Activated CD4-positive, alpha-beta T cell treated with anti-CD3 and anti-CD28 coated beads, Interleukin-2, amount 10 ng/mL, durations not matched to agents 24 days and 14 days (primary cell): ENCODE measurements at regions not wholly inside any gene's neighbourhood (a gene's known extent, or its start where the extent isn't known, plus 50 kb on each side); places are given as distances from the start of the nearest gene placed in this dataset.

Source experiments
- DNase-seq: peaks from one replicate; pipeline ENCODE4 v3.0.0; 2022
- H3K27ac Mint-ChIP-seq: one replicate; pipeline ENCODE4 v1.8.0; 2022; ENCODE audit warnings: mild to moderate bottlenecking, mixed read lengths
- H3K27me3 Mint-ChIP-seq: one replicate; pipeline ENCODE4 v1.8.0; 2022; ENCODE audit warnings: mixed read lengths
- H3K36me3 Mint-ChIP-seq: one replicate; pipeline ENCODE4 v1.8.0; 2022; ENCODE audit warnings: low read depth, mild to moderate bottlenecking, mixed read lengths
- H3K4me1 Mint-ChIP-seq: one replicate; pipeline ENCODE4 v1.8.0; 2021; ENCODE audit warnings: mixed read lengths
- H3K4me3 Mint-ChIP-seq: one replicate; pipeline ENCODE4 v1.8.0; 2022; ENCODE audit warnings: mild to moderate bottlenecking, moderate library complexity, mixed read lengths
- H3K9me3 Mint-ChIP-seq: one replicate; pipeline ENCODE4 v1.8.0; 2021; ENCODE audit warnings: mixed read lengths
- intact Hi-C: fragments of 100-400 bp; cut with micrococcal nuclease; formaldehyde crosslinking; loops from one replicate; pipeline ENCODE4 v1.15.1; 2023

DNA sequence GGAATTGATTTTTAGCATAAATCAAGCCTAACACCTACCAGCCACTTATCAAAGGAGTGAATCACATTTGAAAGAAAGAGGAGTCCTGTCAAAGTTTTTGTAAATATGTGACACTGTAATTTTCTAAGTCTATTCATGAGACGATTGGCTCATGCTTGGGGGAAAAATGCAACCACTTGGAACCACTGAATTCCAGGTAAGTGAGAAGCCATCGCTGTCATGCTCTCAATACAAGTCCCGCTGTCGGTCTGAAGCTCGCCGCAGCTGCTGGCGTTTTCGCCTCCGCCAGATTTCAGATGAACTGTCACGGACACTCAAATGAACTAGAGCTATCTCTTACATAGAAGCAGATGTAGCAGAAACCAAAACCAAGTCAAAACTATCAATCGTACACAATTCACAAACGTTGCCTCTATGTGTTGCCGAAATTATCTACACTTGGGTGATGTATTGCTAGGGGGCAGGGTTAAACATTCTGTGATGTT lies 279.8 kb upstream of the FZD8 start:
- Mint-ChIP-seq H3K4me3 (no peak overlapping the region), H3K9me3 (no peaks in the 10 kb centered on the region), H3K4me1 (no peaks in the 10 kb centered on the region), H3K27me3 (no peaks in the 10 kb centered on the region), H3K36me3 (no peaks in the 10 kb centered on the region), H3K27ac (no peak overlapping the region)
- intact Hi-C loops, result no loop called here
- no peak for DNase-seq

DNA sequence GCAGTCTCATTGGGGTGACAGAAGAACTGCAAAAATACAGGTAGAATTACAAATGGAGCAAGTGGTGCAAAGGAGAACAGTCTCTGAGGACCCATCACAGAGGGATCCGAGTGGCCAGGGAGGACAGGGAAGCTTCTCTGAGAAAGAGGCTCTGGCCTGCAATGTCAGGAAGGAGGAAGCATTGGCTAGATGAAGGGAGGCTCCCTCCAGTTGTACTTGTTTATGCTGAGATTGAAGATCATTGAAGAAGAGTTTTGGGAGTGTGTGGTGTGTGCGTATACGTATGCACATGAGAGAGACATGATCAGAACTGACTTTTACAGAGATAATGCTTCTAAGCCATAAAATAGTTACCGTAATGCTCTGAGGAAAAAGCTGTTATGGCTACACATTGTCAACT lies 274.7 kb upstream of the FZD8 start:
- intact Hi-C loops, result no loop called here
- H3K36me3 Mint-ChIP-seq, result no peaks in the 10 kb centered on the region
- H3K27me3 Mint-ChIP-seq, result no peaks in the 10 kb centered on the region
- no peaks in the 10 kb centered on the region for H3K4me1 Mint-ChIP-seq
- no peak overlapping the region for H3K27ac Mint-ChIP-seq
- no peak for DNase-seq
- no peaks in the 10 kb centered on the region for H3K9me3 Mint-ChIP-seq
- no peak overlapping the region for H3K4me3 Mint-ChIP-seq

DNA sequence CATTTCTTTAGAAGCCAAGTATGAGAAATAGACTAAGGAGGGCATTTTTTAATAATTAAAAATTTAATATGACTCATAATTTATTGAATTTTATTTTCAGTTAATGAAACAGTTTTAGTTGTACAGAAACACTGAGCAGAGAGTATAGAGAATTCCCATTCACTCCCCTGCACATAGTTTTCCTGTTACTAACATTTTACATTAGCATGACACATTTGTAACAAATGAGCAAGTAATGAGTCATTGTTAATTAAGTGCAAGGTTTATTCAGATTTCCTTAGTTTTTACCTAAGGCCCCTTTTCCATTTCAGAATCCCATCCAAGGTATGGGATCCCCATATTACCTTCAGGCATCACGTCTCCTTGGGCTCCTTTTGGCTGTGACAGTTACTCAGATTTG lies 271.5 kb upstream of the FZD8 start:
- intact Hi-C loops, result no loop called here
- DNase-seq, result no peak
- Mint-ChIP-seq H3K4me3 (no peak overlapping the region), H3K9me3 (no peaks in the 10 kb centered on the region), H3K36me3 (no peaks in the 10 kb centered on the region), H3K27me3 (no peaks in the 10 kb centered on the region), H3K27ac (no peak overlapping the region), H3K4me1 (no peaks in the 10 kb centered on the region)

DNA sequence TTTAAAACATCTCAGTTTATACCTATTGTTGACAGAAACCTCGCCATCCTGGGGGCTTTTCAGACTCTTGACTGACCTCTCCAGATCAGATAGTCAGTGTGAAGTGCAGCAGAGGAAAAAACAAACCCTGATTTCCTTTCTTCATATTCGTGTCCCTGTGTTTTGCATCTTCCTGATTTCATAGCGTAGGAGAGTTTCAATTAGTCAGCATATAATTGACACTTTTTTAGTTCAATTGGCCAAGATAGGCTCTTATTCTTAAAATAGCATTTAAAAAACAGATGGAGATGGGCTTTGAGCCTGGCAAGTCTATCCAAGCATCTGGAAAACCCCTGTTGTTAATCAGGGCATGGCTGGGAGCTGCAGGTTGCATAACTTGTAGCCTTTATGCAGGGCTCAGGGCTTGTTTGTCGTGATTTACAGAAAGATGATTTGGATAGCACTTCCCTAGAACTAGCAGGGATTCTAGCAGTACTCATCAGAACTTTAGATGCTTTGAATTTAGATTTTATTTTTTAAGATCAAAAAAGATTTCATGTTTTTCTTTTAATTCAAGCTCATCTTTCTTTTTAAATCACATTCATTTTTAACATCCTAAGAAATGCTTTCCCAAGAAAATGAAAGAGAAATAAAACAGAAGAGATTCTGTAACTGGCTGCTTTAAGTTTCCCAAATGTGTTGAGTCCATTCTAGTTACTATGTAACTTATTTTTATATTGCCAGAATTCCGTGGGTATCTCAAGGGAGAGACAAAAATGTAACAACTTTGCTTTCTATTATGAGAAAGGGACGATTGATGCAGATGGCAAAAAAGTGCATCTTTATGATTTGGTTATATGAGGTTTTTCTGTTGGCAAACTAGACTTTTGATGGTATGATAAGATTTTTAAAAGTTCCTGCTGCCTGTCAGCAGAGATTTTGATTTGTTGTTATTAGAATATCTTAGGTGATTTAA lies 270.8 kb upstream of the FZD8 start:
- H3K27me3 Mint-ChIP-seq, result no peaks in the 10 kb centered on the region
- no peaks in the 10 kb centered on the region for H3K4me1 Mint-ChIP-seq
- H3K9me3 Mint-ChIP-seq, result no peaks in the 10 kb centered on the region
- intact Hi-C loops, result no loop called here
- H3K27ac Mint-ChIP-seq, result no peak overlapping the region
- H3K4me3 Mint-ChIP-seq, result no peak overlapping the region
- DNase-seq, result no peak
- H3K36me3 Mint-ChIP-seq, result no peaks in the 10 kb centered on the region

DNA sequence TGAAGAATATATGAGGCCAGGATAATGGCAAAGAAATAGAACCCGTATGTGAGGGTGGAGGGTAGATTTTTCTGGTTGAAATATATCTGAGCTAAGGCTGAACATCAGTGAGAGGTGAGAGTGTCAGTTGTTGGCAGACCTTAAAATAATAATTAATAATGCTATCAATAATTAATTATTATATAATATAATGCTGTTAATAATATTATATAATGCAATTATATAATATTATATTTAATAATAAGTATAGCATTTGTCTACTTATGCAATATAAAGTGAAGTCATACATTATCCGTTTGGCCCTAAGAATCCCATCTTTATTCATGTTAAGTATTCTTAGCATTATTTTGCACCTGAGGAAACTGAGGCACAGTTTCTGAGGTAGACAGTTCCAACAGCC lies 269.9 kb upstream of the FZD8 start:
- Mint-ChIP-seq H3K27ac (no peak overlapping the region), H3K4me3 (no peak overlapping the region), H3K4me1 (no peaks in the 10 kb centered on the region), H3K9me3 (no peaks in the 10 kb centered on the region), H3K36me3 (no peaks in the 10 kb centered on the region), H3K27me3 (no peaks in the 10 kb centered on the region)
- no peak for DNase-seq
- intact Hi-C loops, result no loop called here

DNA sequence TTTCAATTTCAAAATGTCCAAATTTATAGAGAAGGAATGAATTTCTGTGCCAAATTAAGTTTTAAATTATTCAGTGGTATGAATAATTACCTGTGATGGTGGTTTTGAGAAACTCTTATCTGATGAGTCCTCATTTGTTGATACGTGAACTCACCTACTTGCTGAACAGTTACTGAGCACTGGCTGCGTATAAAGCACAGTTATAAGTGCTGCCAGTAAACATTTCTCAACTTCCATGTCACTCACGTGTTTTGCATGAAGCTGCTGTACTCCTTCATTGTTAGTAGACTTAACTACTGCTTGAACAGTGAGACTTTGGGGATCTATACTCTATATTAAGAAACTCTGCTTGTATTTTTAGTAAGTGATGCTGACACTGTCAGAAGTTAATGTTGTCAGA lies 269.1 kb upstream of the FZD8 start:
- no peak for DNase-seq
- H3K4me1 Mint-ChIP-seq, result no peaks in the 10 kb centered on the region
- intact Hi-C loops, result no loop called here
- no peaks in the 10 kb centered on the region for H3K27me3 Mint-ChIP-seq
- no peaks in the 10 kb centered on the region for H3K9me3 Mint-ChIP-seq
- H3K36me3 Mint-ChIP-seq, result no peaks in the 10 kb centered on the region
- no peak overlapping the region for H3K27ac Mint-ChIP-seq
- no peak overlapping the region for H3K4me3 Mint-ChIP-seq

DNA sequence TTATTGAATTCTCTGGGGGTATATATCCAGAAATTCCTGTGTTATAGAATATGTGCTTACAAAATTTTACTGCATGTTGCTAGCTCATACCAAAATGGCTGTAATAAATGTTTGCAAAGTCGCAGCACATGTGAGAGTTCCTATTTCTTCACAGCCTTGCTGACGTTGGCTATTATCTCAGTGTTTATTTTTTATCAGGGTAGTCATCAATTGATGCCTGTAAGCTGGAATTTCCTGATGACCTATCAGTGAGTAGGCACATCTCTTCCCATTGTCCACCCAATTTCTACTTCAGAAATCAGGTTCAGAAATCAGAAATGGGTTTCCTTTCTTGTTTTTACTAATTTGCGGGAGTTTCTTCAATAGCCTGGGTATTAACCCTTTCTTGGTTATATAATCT lies 268.1 kb upstream of the FZD8 start:
- Mint-ChIP-seq H3K36me3 (no peaks in the 10 kb centered on the region), H3K9me3 (no peaks in the 10 kb centered on the region), H3K27me3 (no peaks in the 10 kb centered on the region), H3K4me3 (no peak overlapping the region), H3K4me1 (no peaks in the 10 kb centered on the region), H3K27ac (no peak overlapping the region)
- intact Hi-C loops, result no loop called here
- no peak for DNase-seq

DNA sequence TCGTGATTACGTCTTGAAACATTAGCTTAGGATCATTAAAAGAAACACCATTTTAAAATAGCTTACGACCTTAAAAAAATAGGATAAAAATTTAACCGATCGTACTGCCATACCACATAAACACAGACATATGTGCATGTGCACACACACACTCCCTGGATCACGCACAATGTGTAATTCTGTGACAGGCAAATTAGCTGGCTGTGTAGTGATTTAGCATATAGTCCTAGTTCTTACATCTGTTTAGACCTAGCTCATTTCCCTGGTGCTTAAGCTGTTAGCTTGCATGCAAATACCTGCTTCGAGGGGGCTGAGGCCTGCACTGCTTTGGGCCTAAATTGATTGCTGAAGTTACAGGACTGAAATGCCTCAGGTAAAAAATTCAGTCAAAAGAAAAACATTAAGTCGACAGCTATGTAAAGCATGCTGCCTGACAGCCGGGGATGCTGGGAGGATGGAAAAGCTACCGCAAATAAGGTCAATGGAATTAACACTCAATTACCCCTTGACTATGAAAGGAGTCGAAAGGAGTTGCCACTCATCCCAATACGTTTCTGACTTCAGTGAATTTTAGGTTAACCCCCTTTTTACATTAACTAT lies 267.1 kb upstream of the FZD8 start:
- H3K9me3 Mint-ChIP-seq, result no peaks in the 10 kb centered on the region
- intact Hi-C loops, result no loop called here
- no peaks in the 10 kb centered on the region for H3K27me3 Mint-ChIP-seq
- no peaks in the 10 kb centered on the region for H3K36me3 Mint-ChIP-seq
- H3K4me1 Mint-ChIP-seq, result no peaks in the 10 kb centered on the region
- H3K4me3 Mint-ChIP-seq, result no peak overlapping the region
- no peak for DNase-seq
- H3K27ac Mint-ChIP-seq, result no peak overlapping the region

DNA sequence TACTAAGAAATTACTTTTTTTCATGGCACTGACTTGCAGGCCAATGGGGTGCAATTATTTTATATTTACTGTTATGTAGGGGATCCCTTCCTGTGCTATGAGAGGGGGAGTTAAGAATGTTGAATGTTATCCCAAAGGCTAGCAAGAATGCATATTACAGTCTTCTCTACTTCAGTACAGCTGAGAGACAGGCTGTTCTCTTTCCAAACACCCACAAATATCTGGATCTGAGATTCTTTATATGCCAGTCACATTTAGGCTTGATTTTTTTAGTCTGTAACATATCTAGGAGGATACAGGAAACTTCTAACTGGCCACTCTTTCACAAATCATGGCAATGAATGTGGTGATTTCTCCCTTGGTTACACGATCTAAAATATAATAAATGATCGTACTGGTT lies 266.4 kb upstream of the FZD8 start:
- intact Hi-C loops, result no loop called here
- Mint-ChIP-seq H3K9me3 (no peaks in the 10 kb centered on the region), H3K27me3 (no peaks in the 10 kb centered on the region), H3K36me3 (no peaks in the 10 kb centered on the region), H3K27ac (no peak overlapping the region), H3K4me3 (no peak overlapping the region), H3K4me1 (no peaks in the 10 kb centered on the region)
- no peak for DNase-seq

DNA sequence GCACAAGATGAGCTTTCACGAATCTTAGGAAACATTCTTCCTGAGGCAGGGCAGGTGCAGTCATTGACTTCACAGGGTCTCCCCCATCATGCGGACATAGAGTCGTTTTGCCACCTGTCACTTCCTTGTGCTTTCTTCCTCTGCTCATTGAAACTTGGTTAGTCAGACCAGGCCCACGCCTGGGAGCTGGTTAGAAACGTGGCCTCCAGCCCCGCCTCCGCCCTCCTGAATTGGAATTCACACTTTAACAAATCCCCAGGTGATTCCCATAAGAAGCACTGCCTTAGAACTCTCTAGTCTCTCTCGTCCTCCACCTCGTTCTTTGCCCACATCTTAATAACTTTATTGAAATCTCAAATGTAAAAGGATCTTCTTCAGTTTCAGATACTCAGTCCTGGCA lies 265.5 kb upstream of the FZD8 start:
- no peak for DNase-seq
- intact Hi-C loops, result no loop called here
- H3K4me3 Mint-ChIP-seq, result no peak overlapping the region
- H3K27ac Mint-ChIP-seq, result no peak overlapping the region
- H3K9me3 Mint-ChIP-seq, result no peaks in the 10 kb centered on the region
- H3K4me1 Mint-ChIP-seq, result no peaks in the 10 kb centered on the region
- H3K27me3 Mint-ChIP-seq, result no peaks in the 10 kb centered on the region
- no peaks in the 10 kb centered on the region for H3K36me3 Mint-ChIP-seq

DNA sequence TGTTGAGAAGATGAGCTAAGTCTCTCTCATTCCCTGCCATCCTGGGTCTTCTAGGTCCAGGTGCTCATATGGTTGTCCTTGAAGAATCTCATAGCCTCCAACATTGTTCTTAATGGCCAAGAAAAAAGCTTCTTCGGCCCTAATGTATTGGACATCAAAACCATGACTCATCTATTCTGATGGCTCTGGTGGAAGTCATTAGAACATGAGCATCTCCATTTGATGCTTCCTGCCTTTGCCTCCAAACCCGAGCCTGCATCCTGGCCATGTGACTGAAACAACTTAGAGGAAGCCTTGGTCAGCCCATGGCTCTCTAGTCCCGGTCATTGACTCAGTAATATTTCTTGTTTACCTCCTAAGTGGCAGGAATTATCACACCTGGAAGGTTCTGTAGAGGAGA lies 264.1 kb upstream of the FZD8 start:
- no peaks in the 10 kb centered on the region for H3K4me1 Mint-ChIP-seq

DNA sequence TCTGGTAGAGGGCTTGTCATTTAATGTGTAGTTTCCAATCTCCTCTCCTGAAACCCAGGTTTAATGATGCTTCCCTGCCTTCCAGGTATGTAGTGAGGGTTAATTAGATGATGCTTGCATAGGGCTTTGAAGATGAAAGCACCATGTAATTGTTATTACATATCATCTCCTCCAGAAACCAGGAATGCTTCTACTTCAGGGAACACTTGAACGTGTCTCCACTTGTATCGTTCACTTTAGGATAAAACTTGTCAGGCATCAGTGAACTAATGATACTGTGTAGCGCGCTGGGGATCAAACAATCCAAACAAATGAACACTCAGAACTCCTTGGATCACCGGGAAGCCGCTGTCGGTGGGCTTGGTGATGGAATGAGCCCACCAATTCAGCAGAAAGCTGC lies 260.9 kb upstream of the FZD8 start:
- H3K4me1 Mint-ChIP-seq, result no peaks in the 10 kb centered on the region
- H3K36me3 Mint-ChIP-seq, result no peaks in the 10 kb centered on the region
- no peaks in the 10 kb centered on the region for H3K27me3 Mint-ChIP-seq
- intact Hi-C loops, result no loop called here
- DNase-seq, result no peak
- H3K4me3 Mint-ChIP-seq, result no peak overlapping the region
- H3K27ac Mint-ChIP-seq, result no peak overlapping the region
- no peaks in the 10 kb centered on the region for H3K9me3 Mint-ChIP-seq

More for the DNA sequence above, 264.1 kb upstream of the FZD8 start:
- H3K36me3 Mint-ChIP-seq, result no peaks in the 10 kb centered on the region
- DNase-seq, result no peak
- H3K27me3 Mint-ChIP-seq, result no peaks in the 10 kb centered on the region
- intact Hi-C loops, result no loop called here
- H3K9me3 Mint-ChIP-seq, result no peaks in the 10 kb centered on the region
- H3K4me3 Mint-ChIP-seq, result no peak overlapping the region
- H3K27ac Mint-ChIP-seq, result no peak overlapping the region

DNA sequence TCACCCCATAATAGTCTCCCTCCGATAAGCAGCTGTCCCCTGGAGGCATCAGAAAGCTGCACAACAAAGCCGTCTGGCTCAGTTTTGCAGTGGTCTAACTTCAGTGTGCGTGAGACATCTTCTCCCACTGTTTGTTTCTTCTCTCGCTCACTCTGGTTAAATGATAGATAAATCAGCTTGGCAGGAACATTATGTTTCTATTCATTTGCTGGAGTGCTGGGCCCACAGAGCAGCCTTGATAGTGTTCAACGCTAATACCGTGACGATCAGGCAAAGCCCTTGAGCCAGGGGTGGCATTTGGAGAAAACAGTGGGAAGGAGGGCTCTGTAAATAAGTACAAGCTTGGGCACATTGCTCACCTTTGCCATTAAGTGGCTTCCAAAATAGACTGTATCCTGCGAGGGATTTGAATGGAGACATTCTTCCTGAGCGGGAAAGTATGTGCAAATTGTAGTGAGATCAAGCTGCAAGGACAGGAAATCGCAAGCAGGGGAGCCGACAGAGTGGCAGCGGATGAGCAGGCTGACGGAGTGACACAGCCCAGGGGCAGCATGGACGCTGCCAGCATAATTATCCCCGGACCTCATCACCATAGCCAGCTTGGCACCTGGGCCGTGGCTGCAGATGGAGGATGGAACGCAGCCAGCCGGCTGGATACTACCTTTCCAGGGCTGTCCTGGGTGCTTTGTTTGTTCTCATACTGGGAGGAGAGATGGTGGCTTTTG lies 256.8 kb upstream of the FZD8 start:
- H3K27me3 Mint-ChIP-seq, result no peaks in the 10 kb centered on the region
- DNase-seq, result no peak
- no peaks in the 10 kb centered on the region for H3K4me1 Mint-ChIP-seq
- no peak overlapping the region for H3K27ac Mint-ChIP-seq
- no peaks in the 10 kb centered on the region for H3K9me3 Mint-ChIP-seq
- H3K36me3 Mint-ChIP-seq, result no peaks in the 10 kb centered on the region
- H3K4me3 Mint-ChIP-seq, result no peak overlapping the region
- intact Hi-C loops, result no loop called here

DNA sequence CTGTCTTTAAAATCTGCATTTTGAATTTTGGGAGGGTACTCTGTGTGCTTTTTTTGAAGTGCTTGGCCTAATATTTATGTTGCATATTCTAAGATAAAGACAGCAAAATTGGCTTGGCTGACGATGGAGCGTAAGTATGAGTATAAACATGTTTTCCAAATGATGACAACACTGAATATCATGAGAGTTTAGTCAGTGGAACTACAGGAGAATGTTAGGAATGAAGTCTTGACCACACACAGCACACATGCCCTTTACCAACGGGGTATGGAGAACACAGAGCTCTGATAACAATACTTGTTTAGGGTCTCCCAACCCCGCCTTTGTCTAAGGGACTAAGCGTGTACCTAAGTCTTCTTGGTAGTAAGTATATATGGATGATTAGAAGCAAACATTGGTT lies 253.9 kb upstream of the FZD8 start:
- no peak for DNase-seq
- H3K27me3 Mint-ChIP-seq, result no peaks in the 10 kb centered on the region
- H3K9me3 Mint-ChIP-seq, result no peaks in the 10 kb centered on the region
- no peak overlapping the region for H3K4me3 Mint-ChIP-seq
- H3K27ac Mint-ChIP-seq, result no peak overlapping the region
- H3K36me3 Mint-ChIP-seq, result no peaks in the 10 kb centered on the region
- H3K4me1 Mint-ChIP-seq, result no peaks in the 10 kb centered on the region
- intact Hi-C loops, result no loop called here
